ENCODE measurements at regions not wholly inside any gene's neighbourhood (a gene's known extent, or its start where the extent isn't known, plus 50 kb on each side); places are given as distances from the start of the nearest gene placed in this dataset.
"Not testable (repeated sequence)": the region's sequence is repeated elsewhere in the genome, so short reads cannot be mapped to it uniquely, and the experiment has no call there.

- no peak for DNase-seq (ENCODE audit: low read depth in 3 of 3, low spot score in 2 of 3)
Measured at GRCh38 chr12:18794000-18794399, 56.1 kb downstream of the CAPZA3 start.

- no peak for DNase-seq (ENCODE audit: low read depth in 3 of 3, low spot score in 2 of 3)
Measured at GRCh38 chr12:18797604-18798003, 59.7 kb downstream of the CAPZA3 start.

GRCh38 chr12:18798535-18799361 is 60.8 kb downstream of the CAPZA3 start:
- no peak for DNase-seq (ENCODE audit: low read depth in 3 of 3, low spot score in 2 of 3)

GRCh38 chr12:18799561-18799960 is 61.6 kb downstream of the CAPZA3 start:
- no peak for DNase-seq (ENCODE audit: low read depth in 3 of 3, low spot score in 2 of 3)

- no peak for DNase-seq (ENCODE audit: low read depth in 3 of 3, low spot score in 2 of 3)
Measured at GRCh38 chr12:18805516-18806248, 67.8 kb downstream of the CAPZA3 start.

- DNase-seq (ENCODE audit: low read depth in 3 of 3, low spot score in 2 of 3) = no peak
Measured at GRCh38 chr12:18807714-18808113, 69.8 kb downstream of the CAPZA3 start.

GRCh38 chr12:18808221-18808620 is 70.3 kb downstream of the CAPZA3 start:
- no peak for DNase-seq (ENCODE audit: low read depth in 3 of 3, low spot score in 2 of 3)

- DNase-seq (ENCODE audit: low read depth in 3 of 3, low spot score in 2 of 3) = no peak
Measured at GRCh38 chr12:18810537-18811253, 72.8 kb downstream of the CAPZA3 start.

- no peak for DNase-seq (ENCODE audit: low read depth in 3 of 3, low spot score in 2 of 3)
Measured at GRCh38 chr12:18811273-18811672, 73.4 kb downstream of the CAPZA3 start.

- DNase-seq (ENCODE audit: low read depth in 3 of 3, low spot score in 2 of 3) = no peak
Measured at GRCh38 chr12:18813753-18814152, 75.8 kb downstream of the CAPZA3 start.

GRCh38 chr12:18818579-18819268 is 80.8 kb downstream of the CAPZA3 start:
- no peak for DNase-seq (ENCODE audit: low read depth in 3 of 3, low spot score in 2 of 3)

- DNase-seq (ENCODE audit: low read depth in 3 of 3, low spot score in 2 of 3) = no peak
Measured at GRCh38 chr12:18819484-18819883, 81.6 kb downstream of the CAPZA3 start.

- DNase-seq (ENCODE audit: low read depth in 3 of 3, low spot score in 2 of 3) = no peak
Measured at GRCh38 chr12:18823461-18823860, 85.5 kb downstream of the CAPZA3 start.

- DNase-seq (ENCODE audit: low read depth in 3 of 3, low spot score in 2 of 3) = no peak
Measured at GRCh38 chr12:18824287-18824686, 86.4 kb downstream of the CAPZA3 start.

GRCh38 chr12:18825138-18825537 is 87.2 kb downstream of the CAPZA3 start:
- DNase-seq (ENCODE audit: low read depth in 3 of 3, low spot score in 2 of 3) = no peak

GRCh38 chr12:18827913-18828312 is 90.0 kb downstream of the CAPZA3 start:
- DNase-seq (ENCODE audit: low read depth in 3 of 3, low spot score in 2 of 3) = no peak

- DNase-seq (ENCODE audit: low read depth in 3 of 3, low spot score in 2 of 3) = no peak
Measured at GRCh38 chr12:18828483-18828882, 90.6 kb downstream of the CAPZA3 start.

GRCh38 chr12:18828987-18829386 is 91.1 kb downstream of the CAPZA3 start:
- DNase-seq (ENCODE audit: low read depth in 3 of 3, low spot score in 2 of 3) = no peak

GRCh38 chr12:18832932-18833331 is 95.0 kb downstream of the CAPZA3 start:
- DNase-seq (ENCODE audit: low read depth in 3 of 3, low spot score in 2 of 3) = not testable (repeated sequence)

- DNase-seq (ENCODE audit: low read depth in 3 of 3, low spot score in 2 of 3) = no peak
Measured at GRCh38 chr12:18837025-18837424, 99.1 kb downstream of the CAPZA3 start.

GRCh38 chr12:18837505-18837904 is 99.6 kb downstream of the CAPZA3 start:
- no peak for DNase-seq (ENCODE audit: low read depth in 3 of 3, low spot score in 2 of 3)

Data from right renal cortex interstitium (tissue), 3 donors.